ENCODE measurements at regions not wholly inside any gene's neighbourhood (a gene's known extent, or its start where the extent isn't known, plus 50 kb on each side); places are given as distances from the start of the nearest gene placed in this dataset.

- TF ChIP-seq CTCF (conservative IDR thresholded peaks at IDR 0.05 in 1 of 2, IDR thresholded peaks at IDR 0.05 in 1 of 2; ENCODE audit: low read depth in 1 of 2, low read length in 2 of 2), result no peak
- TF ChIP-seq EZH2 (IDR thresholded peaks at IDR 0.05; ENCODE audit: low read length, missing control alignments), result no peak
Measured at GRCh38 chrX:23578079-23578478, 89.2 kb upstream of the PRDX4 start.

Measured in fibroblast of lung (primary cell).